ENCODE measurements at regions not wholly inside any gene's neighbourhood (a gene's known extent, or its start where the extent isn't known, plus 50 kb on each side); places are given as distances from the start of the nearest gene placed in this dataset.
"Not testable (repeated sequence)": the region's sequence is repeated elsewhere in the genome, so short reads cannot be mapped to it uniquely, and the experiment has no call there.

- H3K36me3 Mint-ChIP-seq (ENCODE audit: insufficient read depth); H3K27ac Mint-ChIP-seq; H3K4me1 Mint-ChIP-seq (ENCODE audit: low read depth in 2 of 2); H3K27me3 Mint-ChIP-seq; ATAC-seq (replicated peaks); DNase-seq; H3K4me3 Mint-ChIP-seq: not testable (repeated sequence)
- H3K9me3 Mint-ChIP-seq, result peaks cover 6 to 19% of the 10 kb centered on the region in 2 donors
Measured at GRCh38 chr5:118063836-118064235, 924.5 kb downstream of the DTWD2 start.

- DNase-seq, result no peak
- no peak overlapping the region for H3K27ac Mint-ChIP-seq
- H3K9me3 Mint-ChIP-seq, result peaks cover 8 to 19% of the 10 kb centered on the region in 2 donors
- H3K4me1 Mint-ChIP-seq (ENCODE audit: low read depth in 2 of 2), result no peaks in the 10 kb centered on the region
- no peaks in the 10 kb centered on the region for H3K27me3 Mint-ChIP-seq
- no peak for ATAC-seq (replicated peaks)
- no peak overlapping the region for H3K4me3 Mint-ChIP-seq
- no peaks in the 10 kb centered on the region for H3K36me3 Mint-ChIP-seq (ENCODE audit: insufficient read depth)
Measured at GRCh38 chr5:118060833-118061232, 927.5 kb downstream of the DTWD2 start.

GRCh38 chr5:118052503-118052902 lies 935.8 kb downstream of the DTWD2 start:
- H3K27me3 Mint-ChIP-seq, result no peaks in the 10 kb centered on the region
- no peaks in the 10 kb centered on the region for H3K36me3 Mint-ChIP-seq (ENCODE audit: insufficient read depth)
- peaks cover 3 to 9% of the 10 kb centered on the region in 2 donors for H3K9me3 Mint-ChIP-seq
- no peak overlapping the region for H3K4me3 Mint-ChIP-seq
- H3K27ac Mint-ChIP-seq, result no peak overlapping the region
- ATAC-seq (replicated peaks) (no peak), DNase-seq (no peak)
- H3K4me1 Mint-ChIP-seq (ENCODE audit: low read depth in 2 of 2), result no peaks in the 10 kb centered on the region

DNA sequence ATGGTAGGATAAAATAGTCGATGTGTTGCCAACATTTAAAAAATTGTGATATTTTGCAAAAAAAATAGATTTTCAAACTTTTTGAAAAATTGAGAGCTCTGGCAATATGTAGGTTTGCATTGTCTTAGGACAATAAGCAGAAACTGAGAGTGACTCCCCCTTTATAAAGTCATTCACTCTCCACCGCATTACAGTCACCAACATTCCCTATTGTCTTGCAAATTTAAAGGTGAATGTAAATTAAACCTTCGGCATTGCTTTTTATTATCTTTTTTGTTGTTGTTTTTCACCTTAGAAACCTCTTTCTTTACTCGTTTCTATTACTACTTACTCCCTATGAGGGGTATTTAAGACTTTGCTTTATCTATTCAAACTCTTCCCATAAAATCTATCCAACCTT lies 944.2 kb downstream of the DTWD2 start:
- Mint-ChIP-seq H3K4me1 (ENCODE audit: low read depth in 2 of 2) (no peaks in the 10 kb centered on the region), H3K27ac (no peak overlapping the region), H3K36me3 (ENCODE audit: insufficient read depth) (no peaks in the 10 kb centered on the region), H3K9me3 (peaks cover 2 to 6% of the 10 kb centered on the region in 2 donors), H3K4me3 (no peak overlapping the region), H3K27me3 (no peaks in the 10 kb centered on the region)
- ATAC-seq (replicated peaks), result no peak
- no peak for DNase-seq

DNA sequence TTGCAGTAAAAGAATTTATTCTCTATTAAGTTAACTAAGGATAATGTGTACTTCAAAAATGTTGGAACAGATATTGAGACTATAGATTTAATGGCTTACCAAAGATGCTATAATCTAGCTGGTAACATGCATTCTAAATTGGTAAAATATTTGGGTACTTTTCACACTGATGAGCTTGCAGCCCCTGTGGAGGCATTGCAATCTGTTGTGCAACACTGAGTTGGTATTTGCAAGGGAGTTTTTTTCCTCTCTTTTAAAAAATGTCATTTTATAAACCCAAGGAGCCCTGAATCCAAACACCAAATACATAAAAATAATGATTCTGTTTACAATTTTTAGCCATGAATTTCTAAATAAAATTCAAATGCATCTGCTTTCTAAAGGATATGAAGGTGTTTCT lies 944.8 kb downstream of the DTWD2 start:
- DNase-seq, result no peak
- no peak overlapping the region for H3K27ac Mint-ChIP-seq
- H3K9me3 Mint-ChIP-seq, result peaks cover 2 to 6% of the 10 kb centered on the region in 2 donors
- no peaks in the 10 kb centered on the region for H3K4me1 Mint-ChIP-seq (ENCODE audit: low read depth in 2 of 2)
- no peaks in the 10 kb centered on the region for H3K36me3 Mint-ChIP-seq (ENCODE audit: insufficient read depth)
- H3K4me3 Mint-ChIP-seq, result no peak overlapping the region
- H3K27me3 Mint-ChIP-seq, result no peaks in the 10 kb centered on the region
- ATAC-seq (replicated peaks), result no peak

DNA sequence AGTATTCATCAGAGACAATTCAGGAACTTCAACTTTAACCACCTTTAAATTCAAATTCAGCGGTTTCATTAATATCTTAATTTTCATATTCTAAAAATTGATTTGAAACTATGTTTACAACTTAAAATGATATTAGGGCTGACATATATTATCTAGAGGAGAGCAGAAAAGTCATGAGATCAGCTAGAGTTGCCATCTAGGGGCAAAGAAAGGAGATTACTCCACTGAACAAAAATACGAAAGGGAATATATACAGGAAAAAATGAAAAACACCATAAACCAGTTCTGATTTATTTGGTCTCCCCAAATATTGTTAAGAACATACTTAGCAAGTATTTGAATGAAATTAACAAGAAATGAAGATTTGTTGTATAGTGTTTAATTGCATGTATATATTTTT lies 946.3 kb downstream of the DTWD2 start:
- Mint-ChIP-seq H3K36me3 (ENCODE audit: insufficient read depth) (no peaks in the 10 kb centered on the region), H3K4me1 (ENCODE audit: low read depth in 2 of 2) (no peaks in the 10 kb centered on the region), H3K4me3 (no peak overlapping the region), H3K9me3 (peaks cover 2 to 6% of the 10 kb centered on the region in 2 donors), H3K27ac (no peak overlapping the region), H3K27me3 (no peaks in the 10 kb centered on the region)
- DNase-seq, result no peak
- ATAC-seq (replicated peaks), result no peak

- ATAC-seq (replicated peaks), result no peak
- DNase-seq, result no peak
- Mint-ChIP-seq H3K27ac (no peak overlapping the region), H3K9me3 (peaks cover 2 to 5% of the 10 kb centered on the region in 2 donors), H3K36me3 (ENCODE audit: insufficient read depth) (no peaks in the 10 kb centered on the region), H3K27me3 (no peaks in the 10 kb centered on the region), H3K4me3 (no peak overlapping the region), H3K4me1 (ENCODE audit: low read depth in 2 of 2) (no peaks in the 10 kb centered on the region)
Measured at GRCh38 chr5:118040496-118040895, 947.9 kb downstream of the DTWD2 start.

DNA sequence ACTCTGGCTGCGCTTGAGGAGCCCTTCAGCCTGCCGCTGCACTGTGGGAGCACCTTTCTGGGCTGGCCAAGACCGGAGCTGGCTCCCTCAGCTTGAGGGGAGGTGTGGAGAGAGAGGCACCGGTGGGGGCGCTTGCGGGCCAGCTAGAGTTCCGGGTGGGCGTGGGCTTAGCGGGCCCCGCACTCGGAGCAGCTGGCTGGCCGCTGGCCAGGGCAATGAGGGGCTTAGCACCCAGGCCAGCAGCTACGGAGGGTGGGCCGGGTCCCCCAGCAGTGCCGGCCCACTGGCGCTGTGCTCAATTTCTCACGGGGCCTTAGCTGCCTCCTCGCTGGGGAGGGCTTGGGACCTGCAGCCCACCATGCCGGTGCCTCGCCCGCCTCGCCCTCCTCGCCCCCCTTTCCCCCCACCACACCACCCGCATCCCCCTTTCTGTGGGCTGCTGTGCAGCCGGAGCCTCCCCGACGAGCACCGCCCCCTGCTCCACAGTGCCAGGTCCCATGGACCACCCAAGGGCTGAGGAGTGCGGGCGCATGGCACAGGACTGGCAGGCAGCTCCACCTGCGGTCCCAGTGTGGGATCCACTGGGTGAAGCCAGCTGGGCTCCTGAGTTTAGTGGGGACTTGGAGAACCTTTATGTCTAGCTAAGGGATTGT lies 954.5 kb downstream of the DTWD2 start:
- no peak for ATAC-seq (replicated peaks)
- Mint-ChIP-seq H3K4me1 (ENCODE audit: low read depth in 2 of 2) (no peaks in the 10 kb centered on the region), H3K4me3 (no peak overlapping the region), H3K36me3 (ENCODE audit: insufficient read depth) (no peaks in the 10 kb centered on the region), H3K27ac (no peak overlapping the region), H3K9me3 (peaks cover 0 to 8% of the 10 kb centered on the region in 2 donors), H3K27me3 (no peaks in the 10 kb centered on the region)
- no peak for DNase-seq

GRCh38 chr5:118029807-118030206 lies 958.5 kb downstream of the DTWD2 start:
- no peak for ATAC-seq (replicated peaks)
- no peaks in the 10 kb centered on the region for H3K36me3 Mint-ChIP-seq (ENCODE audit: insufficient read depth)
- no peaks in the 10 kb centered on the region for H3K27me3 Mint-ChIP-seq
- peaks cover 4 to 8% of the 10 kb centered on the region in 2 donors for H3K9me3 Mint-ChIP-seq
- no peaks in the 10 kb centered on the region for H3K4me1 Mint-ChIP-seq (ENCODE audit: low read depth in 2 of 2)
- H3K4me3 Mint-ChIP-seq, result no peak overlapping the region
- no peak for DNase-seq
- H3K27ac Mint-ChIP-seq, result no peak overlapping the region

DNA sequence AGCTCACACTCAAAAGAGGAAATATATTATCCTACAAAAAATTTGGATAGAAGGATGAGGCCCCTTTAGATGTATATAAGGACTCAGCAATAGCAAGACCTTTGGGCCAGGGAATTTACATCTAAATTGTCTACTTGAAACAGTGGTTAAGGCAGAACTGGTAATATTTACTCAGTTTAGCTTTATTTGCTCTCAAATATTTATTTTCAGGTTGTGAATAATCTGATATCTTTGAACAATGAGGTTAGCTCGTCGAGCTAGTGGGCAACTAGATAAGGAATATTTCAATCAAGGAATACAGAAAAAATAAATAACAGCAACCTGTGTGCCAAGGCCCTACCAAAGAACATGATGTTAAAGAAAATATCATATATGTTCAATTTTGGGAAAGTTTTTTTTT lies 966.3 kb downstream of the DTWD2 start:
- Mint-ChIP-seq H3K27me3 (no peaks in the 10 kb centered on the region), H3K4me3 (no peak overlapping the region), H3K27ac (no peak overlapping the region), H3K36me3 (ENCODE audit: insufficient read depth) (no peaks in the 10 kb centered on the region), H3K9me3 (peaks cover 0 to 3% of the 10 kb centered on the region in 2 donors), H3K4me1 (ENCODE audit: low read depth in 2 of 2) (no peaks in the 10 kb centered on the region)
- no peak for ATAC-seq (replicated peaks)
- no peak for DNase-seq

DNA sequence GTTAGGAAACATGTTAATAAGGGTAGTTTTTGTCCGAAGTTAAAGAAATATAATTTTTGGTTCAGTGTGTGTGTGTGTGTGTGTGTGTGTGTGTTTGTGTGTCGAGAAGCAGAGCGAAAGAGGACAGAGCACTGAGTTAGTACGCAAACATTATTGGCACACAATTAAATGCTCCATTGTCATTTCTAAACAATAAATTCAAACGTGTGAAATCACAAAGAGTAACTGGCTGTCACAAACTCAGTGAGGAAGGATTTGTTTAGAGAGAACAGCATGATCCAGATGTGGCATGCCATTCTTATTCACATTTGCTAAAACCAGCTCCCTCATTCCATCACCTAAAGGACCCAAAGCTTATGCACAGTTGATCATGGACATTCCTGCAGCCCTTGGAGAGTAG lies 970.8 kb downstream of the DTWD2 start:
- ATAC-seq (replicated peaks) (no peak), DNase-seq (no peak)
- H3K9me3 Mint-ChIP-seq, result peaks cover 0 to 3% of the 10 kb centered on the region in 2 donors

GRCh38 chr5:118016396-118016795 lies 972.0 kb downstream of the DTWD2 start:
- ATAC-seq (replicated peaks), result no peak
- Mint-ChIP-seq H3K9me3 (peaks cover 0 to 3% of the 10 kb centered on the region in 2 donors), H3K4me1 (ENCODE audit: low read depth in 2 of 2) (no peaks in the 10 kb centered on the region), H3K27me3 (no peaks in the 10 kb centered on the region), H3K27ac (no peak overlapping the region), H3K4me3 (no peak overlapping the region), H3K36me3 (ENCODE audit: insufficient read depth) (no peaks in the 10 kb centered on the region)
- DNase-seq, result no peak

More for the DNA sequence above, 970.8 kb downstream of the DTWD2 start:
- H3K36me3 Mint-ChIP-seq (ENCODE audit: insufficient read depth), result no peaks in the 10 kb centered on the region
- H3K4me1 Mint-ChIP-seq (ENCODE audit: low read depth in 2 of 2), result no peaks in the 10 kb centered on the region
- no peaks in the 10 kb centered on the region for H3K27me3 Mint-ChIP-seq
- no peak overlapping the region for H3K27ac Mint-ChIP-seq
- no peak overlapping the region for H3K4me3 Mint-ChIP-seq

GRCh38 chr5:118015511-118015910 lies 972.8 kb downstream of the DTWD2 start:
- Mint-ChIP-seq H3K36me3 (ENCODE audit: insufficient read depth) (no peaks in the 10 kb centered on the region), H3K4me3 (no peak overlapping the region)

GRCh38 chr5:118009741-118010297 lies 978.5 kb downstream of the DTWD2 start:
- Mint-ChIP-seq H3K36me3 (ENCODE audit: insufficient read depth) (no peaks in the 10 kb centered on the region), H3K27me3 (no peaks in the 10 kb centered on the region), H3K27ac (no peak overlapping the region), H3K9me3 (peaks cover 0 to 3% of the 10 kb centered on the region in 2 donors), H3K4me3 (no peak overlapping the region), H3K4me1 (ENCODE audit: low read depth in 2 of 2) (no peaks in the 10 kb centered on the region)
- no peak for DNase-seq
- ATAC-seq (replicated peaks), result no peak

More at GRCh38 chr5:118015511-118015910, 972.8 kb downstream of the DTWD2 start:
- no peaks in the 10 kb centered on the region for H3K4me1 Mint-ChIP-seq (ENCODE audit: low read depth in 2 of 2)
- peaks cover 0 to 3% of the 10 kb centered on the region in 2 donors for H3K9me3 Mint-ChIP-seq
- no peaks in the 10 kb centered on the region for H3K27me3 Mint-ChIP-seq
- ATAC-seq (replicated peaks) (no peak), DNase-seq (no peak)
- no peak overlapping the region for H3K27ac Mint-ChIP-seq
